ENCODE measurements at regions not wholly inside any gene's neighbourhood (a gene's known extent, or its start where the extent isn't known, plus 50 kb on each side); places are given as distances from the start of the nearest gene placed in this dataset.

DNA sequence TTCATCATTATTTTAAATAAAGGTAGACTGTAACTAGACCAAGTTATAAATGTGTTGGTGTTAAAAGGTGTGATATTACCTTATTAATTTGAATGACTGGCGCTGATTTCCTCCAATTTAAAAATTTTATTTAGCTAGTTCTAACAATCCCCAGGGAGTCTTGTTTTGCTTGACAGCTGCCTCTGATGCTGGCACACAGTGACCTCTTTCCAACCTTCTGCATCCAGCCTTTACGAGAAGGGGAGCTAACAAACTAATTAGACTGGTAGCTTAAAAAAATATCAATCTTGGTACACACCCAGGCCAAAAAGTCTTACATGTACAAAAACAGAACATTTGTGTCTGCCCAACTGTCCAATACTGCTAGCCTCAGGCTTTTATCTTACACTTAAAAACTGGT is 51.8 kb upstream of the ENPEP start:
- Histone ChIP-seq H3K9me3 (ENCODE audit: control insufficient read depth, low read length) (no peaks in the 10 kb centered on the region), H4K91ac (ENCODE audit: low read length) (no peak overlapping the region), H2AFZ (ENCODE audit: low read depth, low read length) (no peak overlapping the region), H3K4me2 (ENCODE audit: low read length, poor library complexity, severe bottlenecking) (no peak overlapping the region), H2BK120ac (ENCODE audit: low read depth, low read length) (no peak overlapping the region), H2BK15ac (ENCODE audit: low read depth, poor library complexity, severe bottlenecking) (no peak overlapping the region), H3K9ac (ENCODE audit: low read length) (no peak overlapping the region), H3K23ac (ENCODE audit: low read length in 2 of 2) (no peak overlapping the region), H3K27me3 (ENCODE audit: control insufficient read depth in 1 of 2, insufficient read depth in 1 of 2, low read length in 2 of 2) (no peaks in the 10 kb centered on the region), H3K18ac (ENCODE audit: low read depth in 1 of 2, low read length in 2 of 2) (no peak overlapping the region), H3K27ac (ENCODE audit: low read length, poor library complexity, severe bottlenecking) (no peak overlapping the region), H2BK12ac (ENCODE audit: low read length in 2 of 2) (no peak overlapping the region), H3K4me3 (ENCODE audit: insufficient read depth in 1 of 2, low read depth in 1 of 2, low read length in 2 of 2) (no peak overlapping the region), H2BK5ac (ENCODE audit: low read depth, low read length, poor library complexity, severe bottlenecking) (no peak overlapping the region), H3K14ac (ENCODE audit: low read length in 2 of 2) (no peak overlapping the region), H3K4ac (ENCODE audit: low read depth in 1 of 2, low read length in 2 of 2) (no peak overlapping the region), H3K4me1 (ENCODE audit: control insufficient read depth, insufficient read depth, low read depth, low read length) (no peaks in the 10 kb centered on the region), H3K79me1 (replicated peaks; ENCODE audit: low read length, poor library complexity, severe bottlenecking) (no peaks in the 10 kb centered on the region), H2AK5ac (ENCODE audit: low read length, severe bottlenecking) (no peak overlapping the region), H3K36me3 (ENCODE audit: control insufficient read depth in 1 of 2, insufficient read depth in 2 of 2, low read depth in 1 of 2, low read length in 2 of 2) (no peaks in the 10 kb centered on the region), H4K8ac (ENCODE audit: low read length) (no peak overlapping the region)
- WGBS, result 94% methylated on average over 2 of the region's 2 CpGs
- DNase-seq, result no peak

DNA sequence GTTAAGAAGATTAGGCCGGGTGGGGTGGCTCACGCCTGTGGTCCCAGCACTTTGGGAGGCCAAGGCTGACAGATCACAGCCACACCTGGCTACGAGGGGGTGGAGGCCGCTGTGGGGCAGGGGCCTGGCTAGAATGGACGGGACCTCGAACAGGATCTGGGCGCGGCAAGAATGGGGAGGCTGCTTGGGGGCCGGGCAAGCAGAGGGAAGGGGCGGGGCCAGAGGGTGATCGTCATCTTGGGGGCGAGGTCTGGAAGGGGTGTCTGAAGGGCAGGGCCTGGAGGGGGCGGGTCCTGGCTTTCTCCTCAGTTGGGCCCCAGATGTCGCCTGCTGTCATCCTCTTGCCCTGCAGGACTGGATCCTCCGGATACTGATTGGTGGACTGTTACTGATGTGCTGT is 57.3 kb upstream of the ENPEP start:
- 92% methylated on average over 13 of the region's 15 CpGs for WGBS
- no peaks in the 10 kb centered on the region for H3K36me3 ChIP-seq (ENCODE audit: control insufficient read depth in 1 of 2, insufficient read depth in 2 of 2, low read depth in 1 of 2, low read length in 2 of 2)
- no peak overlapping the region for H4K8ac ChIP-seq (ENCODE audit: low read length)
- H3K14ac ChIP-seq (ENCODE audit: low read length in 2 of 2), result no peak overlapping the region
- no peak overlapping the region for H3K18ac ChIP-seq (ENCODE audit: low read depth in 1 of 2, low read length in 2 of 2)
- no peak overlapping the region for H4K91ac ChIP-seq (ENCODE audit: low read length)
- H2AK5ac ChIP-seq (ENCODE audit: low read length, severe bottlenecking), result no peak overlapping the region
- no peak overlapping the region for H3K4me3 ChIP-seq (ENCODE audit: insufficient read depth in 1 of 2, low read depth in 1 of 2, low read length in 2 of 2)
- H2BK120ac ChIP-seq (ENCODE audit: low read depth, low read length), result no peak overlapping the region
- H2AFZ ChIP-seq (ENCODE audit: low read depth, low read length), result no peak overlapping the region
- H3K4me1 ChIP-seq (ENCODE audit: control insufficient read depth, insufficient read depth, low read depth, low read length), result no peaks in the 10 kb centered on the region
- no peak for DNase-seq
- no peak overlapping the region for H3K23ac ChIP-seq (ENCODE audit: low read length in 2 of 2)
- H2BK12ac ChIP-seq (ENCODE audit: low read length in 2 of 2), result no peak overlapping the region
- no peaks in the 10 kb centered on the region for H3K9me3 ChIP-seq (ENCODE audit: control insufficient read depth, low read length)
- H3K4ac ChIP-seq (ENCODE audit: low read depth in 1 of 2, low read length in 2 of 2), result no peak overlapping the region
- no peaks in the 10 kb centered on the region for H3K79me1 ChIP-seq (replicated peaks; ENCODE audit: low read length, poor library complexity, severe bottlenecking)
- no peak overlapping the region for H2BK5ac ChIP-seq (ENCODE audit: low read depth, low read length, poor library complexity, severe bottlenecking)
- no peak overlapping the region for H3K27ac ChIP-seq (ENCODE audit: low read length, poor library complexity, severe bottlenecking)
- H3K4me2 ChIP-seq (ENCODE audit: low read length, poor library complexity, severe bottlenecking), result no peak overlapping the region
- no peak overlapping the region for H2BK15ac ChIP-seq (ENCODE audit: low read depth, poor library complexity, severe bottlenecking)
- no peaks in the 10 kb centered on the region for H3K27me3 ChIP-seq (ENCODE audit: control insufficient read depth in 1 of 2, insufficient read depth in 1 of 2, low read length in 2 of 2)
- no peak overlapping the region for H3K9ac ChIP-seq (ENCODE audit: low read length)

DNA sequence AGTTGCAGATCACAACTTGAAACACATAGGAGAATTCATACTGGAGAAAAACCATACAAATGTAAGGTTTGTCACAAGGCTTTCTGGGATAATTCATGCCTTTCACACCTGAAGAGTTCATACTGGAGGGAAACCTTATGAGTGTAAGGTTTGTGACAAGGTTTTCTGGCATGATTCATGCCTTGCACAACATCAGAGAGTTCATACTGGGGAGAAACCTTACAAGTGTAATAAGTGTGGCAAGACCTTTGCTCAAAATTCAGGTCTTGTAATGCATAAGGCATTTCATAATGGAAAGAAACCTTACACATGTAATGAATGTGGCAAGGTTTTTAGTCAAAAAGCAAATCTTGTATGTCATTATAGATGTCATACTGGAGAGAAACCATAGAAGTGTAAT is 58.8 kb upstream of the ENPEP start:
- no peak overlapping the region for H3K27ac ChIP-seq (ENCODE audit: low read length, poor library complexity, severe bottlenecking)
- no peak overlapping the region for H3K14ac ChIP-seq (ENCODE audit: low read length in 2 of 2)
- H2AFZ ChIP-seq (ENCODE audit: low read depth, low read length), result no peak overlapping the region
- H2AK5ac ChIP-seq (ENCODE audit: low read length, severe bottlenecking), result no peak overlapping the region
- no peaks in the 10 kb centered on the region for H3K4me1 ChIP-seq (ENCODE audit: control insufficient read depth, insufficient read depth, low read depth, low read length)
- no peak overlapping the region for H2BK5ac ChIP-seq (ENCODE audit: low read depth, low read length, poor library complexity, severe bottlenecking)
- no peaks in the 10 kb centered on the region for H3K27me3 ChIP-seq (ENCODE audit: control insufficient read depth in 1 of 2, insufficient read depth in 1 of 2, low read length in 2 of 2)
- no peak overlapping the region for H2BK120ac ChIP-seq (ENCODE audit: low read depth, low read length)
- H3K4ac ChIP-seq (ENCODE audit: low read depth in 1 of 2, low read length in 2 of 2), result no peak overlapping the region
- no peak overlapping the region for H4K8ac ChIP-seq (ENCODE audit: low read length)
- no peak overlapping the region for H3K4me2 ChIP-seq (ENCODE audit: low read length, poor library complexity, severe bottlenecking)
- no peak overlapping the region for H2BK15ac ChIP-seq (ENCODE audit: low read depth, poor library complexity, severe bottlenecking)
- H3K23ac ChIP-seq (ENCODE audit: low read length in 2 of 2), result no peak overlapping the region
- no peaks in the 10 kb centered on the region for H3K9me3 ChIP-seq (ENCODE audit: control insufficient read depth, low read length)
- no peaks in the 10 kb centered on the region for H3K36me3 ChIP-seq (ENCODE audit: control insufficient read depth in 1 of 2, insufficient read depth in 2 of 2, low read depth in 1 of 2, low read length in 2 of 2)
- no peak for DNase-seq
- no peak overlapping the region for H3K4me3 ChIP-seq (ENCODE audit: insufficient read depth in 1 of 2, low read depth in 1 of 2, low read length in 2 of 2)
- no peak overlapping the region for H3K18ac ChIP-seq (ENCODE audit: low read depth in 1 of 2, low read length in 2 of 2)
- H2BK12ac ChIP-seq (ENCODE audit: low read length in 2 of 2), result no peak overlapping the region
- no peak overlapping the region for H4K91ac ChIP-seq (ENCODE audit: low read length)
- no peaks in the 10 kb centered on the region for H3K79me1 ChIP-seq (replicated peaks; ENCODE audit: low read length, poor library complexity, severe bottlenecking)
- H3K9ac ChIP-seq (ENCODE audit: low read length), result no peak overlapping the region

DNA sequence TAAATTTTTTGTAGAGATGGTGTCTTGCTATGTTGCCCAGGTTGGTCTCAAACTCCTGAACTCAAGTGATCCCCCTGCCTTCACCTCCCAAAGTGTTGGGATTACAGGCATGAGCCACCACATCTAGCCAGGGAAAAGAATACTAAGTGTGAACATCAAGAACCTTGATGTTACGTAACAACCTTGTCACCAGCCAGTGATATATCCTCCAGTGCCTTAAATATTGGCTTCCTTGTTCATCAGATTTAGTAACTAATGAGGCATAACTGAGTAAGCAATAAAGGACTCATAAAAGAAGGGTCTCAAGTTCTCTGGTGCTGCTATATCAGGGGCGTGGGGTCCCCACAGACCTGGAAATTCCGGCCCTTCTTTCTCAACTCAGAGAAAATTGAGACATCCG is 60.5 kb upstream of the ENPEP start:
- Histone ChIP-seq H3K4me3 (ENCODE audit: insufficient read depth in 1 of 2, low read depth in 1 of 2, low read length in 2 of 2) (no peak overlapping the region), H3K9ac (ENCODE audit: low read length) (no peak overlapping the region), H4K8ac (ENCODE audit: low read length) (no peak overlapping the region), H3K36me3 (ENCODE audit: control insufficient read depth in 1 of 2, insufficient read depth in 2 of 2, low read depth in 1 of 2, low read length in 2 of 2) (no peaks in the 10 kb centered on the region), H3K27ac (ENCODE audit: low read length, poor library complexity, severe bottlenecking) (no peak overlapping the region), H2AFZ (ENCODE audit: low read depth, low read length) (no peak overlapping the region), H3K14ac (ENCODE audit: low read length in 2 of 2) (no peak overlapping the region), H3K27me3 (ENCODE audit: control insufficient read depth in 1 of 2, insufficient read depth in 1 of 2, low read length in 2 of 2) (no peaks in the 10 kb centered on the region), H4K91ac (ENCODE audit: low read length) (no peak overlapping the region), H3K23ac (ENCODE audit: low read length in 2 of 2) (no peak overlapping the region), H2BK5ac (ENCODE audit: low read depth, low read length, poor library complexity, severe bottlenecking) (no peak overlapping the region), H3K79me1 (replicated peaks; ENCODE audit: low read length, poor library complexity, severe bottlenecking) (no peaks in the 10 kb centered on the region), H3K4me1 (ENCODE audit: control insufficient read depth, insufficient read depth, low read depth, low read length) (peaks cover 3% of the 10 kb centered on the region), H2BK12ac (ENCODE audit: low read length in 2 of 2) (no peak overlapping the region), H3K9me3 (ENCODE audit: control insufficient read depth, low read length) (no peaks in the 10 kb centered on the region), H3K18ac (ENCODE audit: low read depth in 1 of 2, low read length in 2 of 2) (peak overlapping the region in 1 of 2 experiments; percentile 8), H2BK120ac (ENCODE audit: low read depth, low read length) (no peak overlapping the region), H3K4me2 (ENCODE audit: low read length, poor library complexity, severe bottlenecking) (no peak overlapping the region), H3K4ac (ENCODE audit: low read depth in 1 of 2, low read length in 2 of 2) (no peak overlapping the region), H2AK5ac (ENCODE audit: low read length, severe bottlenecking) (peak overlapping the region; percentile 81), H2BK15ac (ENCODE audit: low read depth, poor library complexity, severe bottlenecking) (no peak overlapping the region)
- 86% methylated on average over 3 of the region's 4 CpGs for WGBS
- no peak for DNase-seq
